Body of pancreas (tissue), 4 donors: ENCODE measurements at regions not wholly inside any gene's neighbourhood (a gene's known extent, or its start where the extent isn't known, plus 50 kb on each side); places are given as distances from the start of the nearest gene placed in this dataset.

Experiments
- ATAC-seq: fragments of 150-250 bp; one replicate; pipeline ENCODE4 v1.9.1; 2016
- DNase-seq, 4 donors: peaks; one replicate each; pipeline ENCODE4 v3.0.0-alpha.2; 2019
- H3K27ac ChIP-seq, 4 donors: fragments of 200-600 bp; sonication (generic); 1 replicate in 3 of 4; 2 replicates in 1 of 4; pipeline versions ENCODE4 v1.5.1 to v1.6.1; 2016 to 2019; ENCODE audit warnings: mild to moderate bottlenecking in 1 of 4, mixed read lengths in 1 of 4, moderate library complexity in 1 of 4
- H3K27me3 ChIP-seq, 2 donors: fragments of 200-600 bp; sonication (generic); one replicate each; pipeline ENCODE4 v1.6.0; 2016; ENCODE audit warnings: mild to moderate bottlenecking in 1 of 2
- H3K36me3 ChIP-seq, 2 donors: fragments of 200-600 bp; sonication (generic); replicated peaks in 1 of 2; 2 replicates each; pipeline ENCODE4 v1.5.1; 2016; ENCODE audit warnings: low read depth in 2 of 2; ENCODE audit not compliant: insufficient read depth in 1 of 2
- H3K4me1 ChIP-seq: fragments of 200-600 bp; sonication (generic); one replicate; pipeline ENCODE4 v1.6.0; 2016
- H3K4me3 ChIP-seq, 2 donors: fragments of 200-600 bp; sonication (generic); 1 replicate in 1 of 2; 2 replicates in 1 of 2; pipeline ENCODE4 v1.5.1; 2016 to 2019
- H3K9me3 ChIP-seq, 3 donors: fragments of 200-600 bp; sonication (generic); 1 replicate in 2 of 3; 2 replicates in 1 of 3; pipeline ENCODE4 v1.5.1; 2016
- CTCF ChIP-seq, 7 experiments: fragments of 450-650 bp in 4 of 7; fragments of 200-600 bp in 3 of 7; sonication (generic) in 3 of 7; IDR thresholded peaks; one replicate each; pipeline ENCODE4 v1.5.1; 2016 to 2019; ENCODE audit warnings: antibody characterized with exemption in 7 of 7
- POLR2A ChIP-seq, 3 donors: fragments of 450-650 bp; IDR thresholded peaks; one replicate each; pipeline ENCODE4 v1.6.1; 2016; ENCODE audit warnings: antibody characterized with exemption in 3 of 3, mild to moderate bottlenecking in 2 of 3
- WGBS, 2 donors: methylation state at CpG; one replicate each; pipeline ENCODE4 v1.1.5; 2017; 5-methylcytosine and 5-hydroxymethylcytosine counted together
- intact Hi-C: fragments of 100-400 bp; cut with DNase I; formaldehyde crosslinking; loops from one replicate; pipeline ENCODE4 v1.15.1; 2023

GRCh38 chr2:151118269-151118668 is 143.4 kb downstream of the RBM43 start:
- Histone ChIP-seq H3K4me1 (no peaks in the 10 kb centered on the region), H3K9me3 (no peaks in the 10 kb centered on the region), H3K27ac (no peak overlapping the region), H3K27me3 (no peaks in the 10 kb centered on the region), H3K36me3 (no peaks in the 10 kb centered on the region), H3K4me3 (no peak overlapping the region)
- ATAC-seq, result no peak
- no peak for DNase-seq
- intact Hi-C loops, result no loop called here
- TF ChIP-seq CTCF (IDR thresholded peaks at IDR 0.05) (no peak), POLR2A (IDR thresholded peaks at IDR 0.05) (no peak)

GRCh38 chr2:151114874-151115273 is 146.8 kb downstream of the RBM43 start:
- intact Hi-C loops, result no loop called here
- Histone ChIP-seq H3K36me3 (no peaks in the 10 kb centered on the region), H3K27ac (no peak overlapping the region), H3K4me1 (no peaks in the 10 kb centered on the region), H3K27me3 (no peaks in the 10 kb centered on the region), H3K9me3 (no peaks in the 10 kb centered on the region), H3K4me3 (no peak overlapping the region)
- DNase-seq (no peak), ATAC-seq (no peak)
- TF ChIP-seq CTCF (IDR thresholded peaks at IDR 0.05), result no peak
- no peak for TF ChIP-seq POLR2A (IDR thresholded peaks at IDR 0.05)
- WGBS, 2 donors, result 62 to 79% methylated on average over 2 to 3 of the region's 3 CpGs

GRCh38 chr2:151113318-151113717 is 148.3 kb downstream of the RBM43 start:
- TF ChIP-seq CTCF (IDR thresholded peaks at IDR 0.05) (no peak), POLR2A (IDR thresholded peaks at IDR 0.05) (no peak)
- ATAC-seq (no peak), DNase-seq (no peak)
- no peaks in the 10 kb centered on the region for H3K4me1 ChIP-seq
- no peaks in the 10 kb centered on the region for H3K9me3 ChIP-seq
- H3K27me3 ChIP-seq, result no peaks in the 10 kb centered on the region
- H3K36me3 ChIP-seq, result no peaks in the 10 kb centered on the region
- no peak overlapping the region for H3K4me3 ChIP-seq
- WGBS, 2 donors, result 37% methylated on average over 3 of the region's 3 CpGs
- H3K27ac ChIP-seq, result no peak overlapping the region
- intact Hi-C loops, result no loop called here

- Histone ChIP-seq H3K27ac (no peak overlapping the region), H3K36me3 (no peaks in the 10 kb centered on the region), H3K4me1 (no peaks in the 10 kb centered on the region), H3K9me3 (no peaks in the 10 kb centered on the region), H3K27me3 (no peaks in the 10 kb centered on the region), H3K4me3 (no peak overlapping the region)
- TF ChIP-seq CTCF (IDR thresholded peaks at IDR 0.05), result no peak
- no peak for TF ChIP-seq POLR2A (IDR thresholded peaks at IDR 0.05)
- ATAC-seq (no peak), DNase-seq (no peak)
- intact Hi-C loops, result no loop called here
- WGBS, 2 donors, result 14% methylated on average over 1 of the region's 1 CpG
These were observed 149.9 kb downstream of the RBM43 start for GRCh38 chr2:151111599-151112278.

GRCh38 chr2:151106805-151107506 is 154.7 kb downstream of the RBM43 start:
- 39 to 56% methylated on average over 3 of the region's 3 CpGs for WGBS, 2 donors
- TF ChIP-seq POLR2A (IDR thresholded peaks at IDR 0.05), result no peak
- TF ChIP-seq CTCF (IDR thresholded peaks at IDR 0.05), result no peak
- H3K4me3 ChIP-seq, result no peak overlapping the region
- H3K27ac ChIP-seq, result no peak overlapping the region
- intact Hi-C loops, result no loop called here
- no peaks in the 10 kb centered on the region for H3K36me3 ChIP-seq
- no peaks in the 10 kb centered on the region for H3K27me3 ChIP-seq
- H3K4me1 ChIP-seq, result no peaks in the 10 kb centered on the region
- ATAC-seq (no peak), DNase-seq (no peak)
- no peaks in the 10 kb centered on the region for H3K9me3 ChIP-seq
